Endothelial cell (in vitro differentiated cells): ENCODE measurements at regions not wholly inside any gene's neighbourhood (a gene's known extent, or its start where the extent isn't known, plus 50 kb on each side); places are given as distances from the start of the nearest gene placed in this dataset.

Experiments used
- DNase-seq: peaks from one replicate; pipeline ENCODE4 v3.0.0; 2021; ENCODE audit warnings: low spot score
- H3K27ac Mint-ChIP-seq: one replicate; pipeline ENCODE4 v1.8.0; 2021; ENCODE audit warnings: mixed read lengths, inconsistent platforms; ENCODE audit not compliant: unreplicated experiment
- H3K27me3 Mint-ChIP-seq: one replicate; pipeline ENCODE4 v1.8.0; 2021; ENCODE audit warnings: mild to moderate bottlenecking, moderate library complexity, mixed read lengths, inconsistent platforms; ENCODE audit not compliant: unreplicated experiment
- H3K36me3 Mint-ChIP-seq: one replicate; pipeline ENCODE4 v1.8.0; 2021; ENCODE audit warnings: mild to moderate bottlenecking, low read depth, mixed read lengths, inconsistent platforms; ENCODE audit not compliant: unreplicated experiment
- H3K4me1 Mint-ChIP-seq: one replicate; pipeline ENCODE4 v1.8.0; 2021; ENCODE audit warnings: mild to moderate bottlenecking, mixed read lengths, inconsistent platforms; ENCODE audit not compliant: unreplicated experiment
- H3K4me3 Mint-ChIP-seq: one replicate; pipeline ENCODE4 v1.8.0; 2021; ENCODE audit warnings: mild to moderate bottlenecking, mixed read lengths, inconsistent platforms; ENCODE audit not compliant: unreplicated experiment
- H3K9me3 Mint-ChIP-seq: one replicate; pipeline ENCODE4 v1.8.0; 2021; ENCODE audit warnings: mixed read lengths, inconsistent platforms; ENCODE audit not compliant: unreplicated experiment
- CTCF ChIP-seq: fragments of 200-600 bp; sonication (generic); IDR thresholded peaks from one replicate; pipeline ENCODE4 v1.5.0; 2021; ENCODE audit warnings: antibody characterized with exemption; ENCODE audit not compliant: unreplicated experiment

GRCh38 chr12:78753058-78753457 is 111.5 kb upstream of the SYT1 start:
- H3K4me1 Mint-ChIP-seq, result no peaks in the 10 kb centered on the region
- H3K36me3 Mint-ChIP-seq, result no peaks in the 10 kb centered on the region
- no peak for DNase-seq
- no peak overlapping the region for H3K27ac Mint-ChIP-seq
- peaks cover 2% of the 10 kb centered on the region for H3K27me3 Mint-ChIP-seq
- no peak for TF ChIP-seq CTCF
- no peak overlapping the region for H3K4me3 Mint-ChIP-seq
- H3K9me3 Mint-ChIP-seq, result no peaks in the 10 kb centered on the region

GRCh38 chr12:78756936-78757335 is 107.6 kb upstream of the SYT1 start:
- Mint-ChIP-seq H3K27me3 (peaks cover 1% of the 10 kb centered on the region), H3K4me3 (no peak overlapping the region), H3K36me3 (peaks cover 4% of the 10 kb centered on the region), H3K9me3 (no peaks in the 10 kb centered on the region), H3K4me1 (no peaks in the 10 kb centered on the region), H3K27ac (no peak overlapping the region)
- TF ChIP-seq CTCF, result no peak
- DNase-seq, result no peak

DNA sequence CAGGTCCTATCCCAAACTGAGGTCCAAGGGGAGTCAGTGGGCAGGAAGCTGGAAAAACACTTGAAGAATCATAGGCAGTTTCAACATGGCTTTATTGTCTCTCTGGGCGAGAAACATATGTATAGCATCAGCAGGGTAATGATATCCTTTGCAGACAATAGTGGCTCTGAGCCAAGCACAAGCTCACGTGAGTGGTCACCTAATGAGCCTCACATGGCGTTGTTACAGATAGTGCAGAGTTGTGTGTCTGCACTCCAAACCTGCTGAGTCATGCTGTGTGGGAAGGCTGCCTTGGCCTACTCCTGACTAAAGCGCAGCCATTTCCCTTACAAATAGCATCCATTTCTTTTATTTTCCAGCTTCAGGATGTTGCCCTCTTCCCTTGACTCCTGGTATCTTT is 105.2 kb upstream of the SYT1 start:
- H3K27me3 Mint-ChIP-seq, result peaks cover 1% of the 10 kb centered on the region
- no peak overlapping the region for H3K27ac Mint-ChIP-seq
- DNase-seq, result no peak

DNA sequence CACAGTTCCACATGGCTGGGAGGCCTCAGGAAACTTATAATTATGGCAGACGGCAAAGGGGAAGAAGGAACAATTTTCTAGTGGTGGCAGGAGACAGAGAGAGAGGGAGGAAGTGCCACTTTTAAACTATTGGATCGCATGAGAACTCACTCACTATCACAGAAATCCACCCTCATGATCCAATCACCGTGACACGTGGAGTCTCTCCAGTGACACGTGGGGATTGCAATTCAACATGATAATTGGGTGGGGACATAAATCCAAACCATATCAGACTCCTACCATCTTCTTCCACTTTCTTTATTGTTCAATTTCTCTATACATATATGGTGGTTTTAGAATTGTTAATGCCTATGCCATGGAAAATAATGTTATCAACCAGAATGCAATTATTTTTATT is 103.7 kb upstream of the SYT1 start:
- H3K27ac Mint-ChIP-seq, result no peak overlapping the region
- H3K4me1 Mint-ChIP-seq, result no peaks in the 10 kb centered on the region
- H3K36me3 Mint-ChIP-seq, result peaks cover 4% of the 10 kb centered on the region
- no peaks in the 10 kb centered on the region for H3K9me3 Mint-ChIP-seq
- TF ChIP-seq CTCF, result no peak
- H3K4me3 Mint-ChIP-seq, result no peak overlapping the region
- peaks cover 1% of the 10 kb centered on the region for H3K27me3 Mint-ChIP-seq
- no peak for DNase-seq

More for the DNA sequence above, 105.2 kb upstream of the SYT1 start:
- Mint-ChIP-seq H3K4me1 (no peaks in the 10 kb centered on the region), H3K4me3 (no peak overlapping the region), H3K36me3 (peaks cover 4% of the 10 kb centered on the region), H3K9me3 (no peaks in the 10 kb centered on the region)
- no peak for TF ChIP-seq CTCF

GRCh38 chr12:78764913-78765312 is 99.7 kb upstream of the SYT1 start:
- Mint-ChIP-seq H3K27me3 (no peaks in the 10 kb centered on the region), H3K4me1 (no peaks in the 10 kb centered on the region), H3K36me3 (peaks cover under 1% of the 10 kb centered on the region), H3K9me3 (no peaks in the 10 kb centered on the region), H3K27ac (no peak overlapping the region), H3K4me3 (no peak overlapping the region)
- TF ChIP-seq CTCF, result no peak
- DNase-seq, result no peak
